ENCODE measurements at regions not wholly inside any gene's neighbourhood (a gene's known extent, or its start where the extent isn't known, plus 50 kb on each side); places are given as distances from the start of the nearest gene placed in this dataset.

DNA sequence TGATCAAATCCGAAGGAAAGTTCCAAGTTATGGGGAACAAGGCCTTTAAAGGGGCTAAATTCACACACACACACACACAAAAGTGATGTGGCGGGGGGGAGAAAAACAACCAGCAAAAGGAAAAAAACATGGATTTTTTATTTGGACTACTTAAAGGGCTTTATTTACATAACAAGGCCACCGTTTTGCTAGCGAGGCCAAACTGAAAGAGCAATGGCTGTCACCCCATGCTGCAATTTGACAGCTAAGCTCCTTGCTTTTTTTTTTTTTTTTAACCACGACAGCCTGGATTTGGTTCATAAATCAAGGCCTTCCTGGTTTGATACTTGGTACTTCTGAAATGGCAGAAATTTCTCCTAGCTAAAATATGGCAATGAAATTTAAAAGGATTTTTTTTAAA lies 99.6 kb upstream of the PTCHD1 start:
- TF ChIP-seq CHD1 (IDR thresholded peaks at IDR 0.05; ENCODE audit: low read length) (no peak), TCF7 (IDR thresholded peaks at IDR 0.05; ENCODE audit: borderline replicate concordance) (no peak), FOSL1 (tag; conservative IDR thresholded peaks at IDR 0.05) (no peak), MEF2A (IDR thresholded peaks at IDR 0.05; ENCODE audit: control insufficient read depth, low read depth, low read length) (no peak)
